ELR (cell line): ENCODE measurements at regions not wholly inside any gene's neighbourhood (a gene's known extent, or its start where the extent isn't known, plus 50 kb on each side); places are given as distances from the start of the nearest gene placed in this dataset.
"Not testable (repeated sequence)": the region's sequence is repeated elsewhere in the genome, so short reads cannot be mapped to it uniquely, and the experiment has no call there.

ENCODE experiments used
- DNase-seq: peaks from one replicate; pipeline ENCODE4 v3.0.0-alpha.2; 2015; ENCODE audit warnings: low read depth

DNA sequence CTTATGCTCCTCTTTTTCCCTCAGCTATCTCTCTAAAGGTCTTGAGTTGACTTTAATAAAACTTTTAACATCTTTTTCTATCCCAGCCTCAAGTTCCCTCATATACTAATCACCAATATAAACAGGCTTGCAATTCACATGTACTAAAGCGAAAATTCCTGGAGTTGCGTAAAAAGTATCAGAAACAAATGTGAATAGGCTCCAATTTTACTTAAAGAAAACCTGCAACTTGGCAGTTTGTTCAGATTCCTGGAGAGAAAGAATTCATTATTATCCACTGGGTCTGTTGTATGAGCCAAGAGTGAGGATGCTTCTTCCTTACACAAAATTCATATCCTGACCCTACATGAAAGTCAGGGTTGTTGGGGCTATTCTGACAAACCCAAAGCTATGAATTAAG is 384.2 kb downstream of the DTWD2 start:
- DNase-seq = no peak

DNA sequence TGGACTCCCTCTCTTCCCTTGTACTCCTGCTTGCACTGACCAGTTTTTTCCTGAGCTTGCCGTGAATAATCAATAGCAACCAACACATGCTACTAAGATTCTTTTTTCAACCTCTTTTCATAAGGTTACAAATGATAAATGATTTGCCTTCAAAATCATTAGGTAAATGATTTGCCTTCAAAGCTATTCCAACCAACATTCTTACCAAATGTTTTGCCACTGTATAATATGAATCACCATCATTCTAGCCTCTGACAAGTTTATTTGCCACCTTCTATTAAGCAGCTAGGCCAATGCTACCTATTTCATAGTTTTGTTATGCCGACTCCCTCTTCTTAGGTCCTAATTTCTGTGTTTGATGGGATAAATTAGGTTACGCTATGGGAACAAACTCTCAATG is 385.1 kb downstream of the DTWD2 start:
- no peak for DNase-seq

DNA sequence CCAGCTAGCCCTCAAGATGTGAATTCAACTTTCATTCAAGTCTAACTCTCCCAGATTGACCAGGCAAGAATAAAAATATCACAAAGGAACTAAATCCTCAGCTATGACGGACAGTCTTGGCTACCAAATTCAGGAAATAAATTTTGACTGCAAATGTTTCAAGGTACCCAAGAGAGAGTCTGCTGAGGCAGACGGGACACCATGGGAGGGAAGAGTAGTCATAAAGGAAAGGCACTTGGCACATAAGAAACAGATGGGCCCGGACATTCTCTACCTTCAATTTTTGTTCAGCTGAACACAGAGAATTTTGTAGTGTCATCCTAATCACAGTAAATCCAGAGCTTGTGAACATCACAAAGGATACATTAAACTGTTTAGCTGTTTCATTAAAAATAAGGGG is 390.0 kb downstream of the DTWD2 start:
- DNase-seq = no peak

DNA sequence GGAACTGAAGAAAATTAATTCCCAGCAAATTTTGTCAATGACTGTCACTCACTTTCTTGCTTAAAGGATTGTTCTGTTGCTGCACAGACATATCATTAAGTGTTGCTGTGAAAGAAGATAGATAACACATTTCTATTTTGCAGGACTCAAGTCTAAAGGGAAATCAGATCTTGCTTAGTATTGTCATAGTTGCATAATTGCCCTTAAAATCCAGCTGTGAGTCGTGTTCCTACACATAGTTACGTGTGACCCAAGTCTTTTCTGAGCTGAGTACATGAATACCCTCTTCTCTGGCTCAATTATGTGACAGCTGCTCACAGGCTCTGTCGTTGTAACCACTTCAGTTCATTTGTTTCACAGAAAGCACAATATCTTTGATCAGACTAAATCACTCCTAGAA is 390.8 kb downstream of the DTWD2 start:
- DNase-seq = no peak

DNA sequence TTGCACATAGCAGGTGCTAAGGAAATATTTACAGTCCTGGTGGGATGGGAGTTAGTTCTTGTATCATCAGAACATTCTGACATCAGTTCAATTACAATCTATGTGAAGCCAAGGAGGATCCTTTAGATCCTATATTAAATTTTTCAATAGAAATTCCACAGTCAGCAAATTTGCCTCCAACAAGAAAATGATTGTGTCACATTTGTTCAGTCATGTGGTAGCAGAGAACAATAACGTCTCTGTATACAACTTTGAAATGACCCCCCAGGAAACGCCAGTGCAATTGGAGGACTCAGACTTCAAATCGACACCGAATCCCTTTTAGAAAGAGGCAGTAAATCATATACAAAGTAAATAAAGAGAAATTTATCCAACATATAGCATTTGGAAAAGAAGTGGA is 392.1 kb downstream of the DTWD2 start:
- no peak for DNase-seq

DNA sequence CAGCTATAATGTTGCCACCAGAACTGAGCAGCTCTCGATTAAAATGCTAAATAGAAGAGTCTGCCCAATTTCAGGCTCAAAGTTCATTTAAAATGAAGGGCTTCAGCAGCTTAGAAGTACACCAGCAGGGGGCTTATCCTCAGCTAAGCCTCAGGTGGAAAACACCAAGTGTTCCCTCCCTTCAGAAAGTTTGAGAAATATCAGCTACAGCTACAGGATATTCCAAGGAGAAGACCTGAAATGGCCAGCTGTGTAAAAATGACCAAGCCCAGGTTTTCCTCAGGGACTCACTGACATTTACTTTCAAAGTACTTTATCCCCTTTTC is 395.4 kb downstream of the DTWD2 start:
- peak; percentile 1 for DNase-seq

DNA sequence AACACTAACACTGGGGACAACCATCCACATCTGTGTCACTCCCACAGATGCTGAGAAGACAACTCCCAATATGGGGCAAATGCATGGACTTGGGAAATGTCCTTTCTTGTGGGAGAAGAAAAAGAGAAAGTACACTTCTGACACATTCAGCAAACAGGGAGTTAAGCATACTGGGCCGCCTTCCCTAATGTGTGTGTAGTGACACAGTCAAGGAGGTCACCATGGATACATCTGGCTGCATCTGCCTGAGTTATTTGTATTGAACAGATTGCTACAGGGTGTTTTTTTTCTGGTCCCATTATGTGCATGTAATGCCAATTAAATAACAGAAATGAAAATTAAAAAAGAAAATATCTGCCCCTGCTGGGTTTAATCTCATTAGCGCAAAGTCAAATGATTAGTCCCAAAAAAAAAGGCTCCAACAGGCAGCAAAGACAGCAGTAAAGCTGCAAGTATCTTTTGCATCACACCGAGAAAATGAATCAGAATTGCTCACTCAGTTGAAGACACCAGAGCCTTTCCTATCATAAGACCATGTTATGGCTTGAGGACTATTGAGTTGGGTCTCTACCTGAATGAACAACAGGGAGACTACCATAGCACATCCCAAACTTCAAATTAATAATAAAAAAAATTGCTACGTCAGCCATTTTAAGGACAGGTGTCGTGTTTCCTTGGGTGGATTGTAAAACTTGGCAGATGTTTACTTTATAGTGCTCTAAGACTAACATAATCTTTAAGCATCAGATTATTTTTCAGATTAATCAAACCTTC is 395.9 kb downstream of the DTWD2 start:
- no peak for DNase-seq

DNA sequence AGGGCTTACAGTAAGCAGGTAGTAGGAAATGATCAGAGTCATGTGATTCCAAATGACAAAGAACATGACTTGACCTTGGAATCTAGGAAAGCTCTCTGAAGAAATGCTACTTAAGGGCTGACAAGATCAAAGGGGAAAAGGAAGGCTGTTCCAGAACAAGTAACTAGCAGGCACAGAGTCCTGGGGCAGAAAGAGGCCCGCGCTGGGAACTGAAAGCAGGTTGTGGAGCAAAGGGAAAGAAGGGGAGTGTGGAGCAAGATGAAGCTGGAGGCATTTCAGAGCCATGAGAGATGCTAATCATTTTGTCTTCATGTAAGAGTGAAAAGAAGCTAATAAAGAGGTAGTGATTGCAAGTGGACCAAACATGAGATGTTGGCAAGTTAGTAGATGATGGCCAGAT is 397.5 kb downstream of the DTWD2 start:
- DNase-seq = no peak

DNA sequence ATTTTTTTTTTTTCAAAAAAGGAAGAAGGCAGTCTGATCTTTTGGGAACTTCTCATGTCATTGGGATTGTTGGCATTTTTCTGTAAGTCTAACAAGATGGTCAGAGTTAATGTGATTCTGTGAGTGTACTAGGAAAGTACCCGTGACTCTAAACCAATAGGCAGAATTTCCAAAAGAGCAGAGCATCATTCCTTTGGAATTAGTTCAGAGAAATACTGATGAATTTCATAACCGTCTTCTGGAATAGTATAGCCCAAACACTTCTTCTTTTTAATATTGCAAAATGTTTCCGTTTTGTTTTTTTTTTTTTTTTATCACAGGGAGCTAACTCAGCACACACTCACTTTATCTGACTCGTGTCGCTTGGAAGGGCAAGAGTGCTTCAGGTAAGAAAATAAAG is 407.4 kb downstream of the DTWD2 start:
- no peak for DNase-seq

DNA sequence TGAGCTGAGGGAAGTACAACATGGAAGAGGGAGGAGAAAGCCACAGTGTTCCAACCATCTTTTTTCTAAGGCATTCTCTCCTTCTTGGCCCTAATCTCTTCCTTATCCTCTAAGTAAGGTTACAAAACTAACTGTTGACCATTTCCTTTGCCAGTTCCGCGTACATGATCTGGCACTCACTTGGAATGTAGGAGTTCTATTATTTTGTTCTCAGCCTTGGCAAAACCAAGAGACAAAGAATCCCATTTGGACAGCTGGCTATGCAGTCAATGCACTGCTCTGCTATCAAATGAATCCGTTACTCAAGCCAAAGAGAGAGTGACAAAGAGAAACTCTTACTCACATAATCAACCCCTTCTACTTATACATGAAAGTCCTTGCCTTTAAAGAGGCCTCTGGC is 410.3 kb downstream of the DTWD2 start:
- no peak for DNase-seq

DNA sequence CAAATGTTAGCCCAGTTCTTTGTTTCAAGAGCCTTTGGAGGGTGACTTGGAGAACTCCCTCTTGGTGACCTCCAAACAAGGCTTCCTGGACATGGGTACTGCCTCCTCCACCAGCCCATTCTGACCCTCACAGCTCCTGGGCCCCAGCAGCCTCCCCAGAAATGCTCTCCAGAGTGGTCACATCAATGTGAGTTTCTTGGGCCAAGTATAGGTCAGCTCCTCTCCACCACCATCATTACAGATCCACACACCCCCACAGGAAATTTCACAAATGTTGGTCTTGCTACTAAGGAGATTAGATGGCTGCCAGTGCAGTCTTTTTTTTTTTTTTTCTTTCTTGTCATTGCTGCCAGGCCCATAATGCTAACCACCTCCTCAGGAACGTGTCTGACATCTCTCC is 410.7 kb downstream of the DTWD2 start:
- DNase-seq = no peak

DNA sequence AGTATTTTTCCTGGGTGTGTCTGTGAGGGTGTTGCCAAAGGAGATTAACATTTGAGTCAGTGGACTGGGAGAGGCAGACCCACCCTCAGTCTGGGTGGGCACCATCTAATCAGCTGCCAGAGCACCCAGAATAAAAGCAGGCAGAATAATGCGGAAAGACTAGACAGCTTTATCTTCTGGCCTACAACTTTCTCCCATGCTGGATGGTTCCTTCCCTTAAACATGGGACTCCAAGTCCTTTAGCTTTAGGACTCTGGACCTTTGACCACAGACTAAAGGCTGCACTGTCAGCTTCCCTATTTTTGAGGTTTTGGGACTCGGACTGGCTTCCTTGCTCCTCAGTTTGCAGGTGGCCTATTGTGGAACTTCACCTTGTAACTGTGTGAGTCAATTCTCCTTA is 418.1 kb downstream of the DTWD2 start:
- not testable (repeated sequence) for DNase-seq

DNA sequence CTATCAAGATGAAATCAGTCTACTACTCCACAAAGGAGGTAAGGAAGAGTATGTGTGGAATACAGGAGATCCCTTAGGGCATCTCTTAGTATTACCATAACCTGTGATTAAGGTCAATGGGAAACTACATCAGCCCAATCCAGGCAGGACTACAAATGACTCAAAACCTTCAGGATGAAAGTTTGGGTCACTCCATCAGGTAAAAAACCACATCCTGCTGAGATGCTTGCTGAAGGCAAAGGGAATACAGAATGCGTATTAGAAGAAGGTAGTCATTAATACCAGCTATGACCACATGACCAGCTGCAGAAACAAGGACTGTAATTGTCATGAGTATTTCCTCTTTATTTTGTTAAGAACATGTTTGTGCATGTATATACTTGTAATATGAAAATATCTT is 418.8 kb downstream of the DTWD2 start:
- DNase-seq = not testable (repeated sequence)

DNA sequence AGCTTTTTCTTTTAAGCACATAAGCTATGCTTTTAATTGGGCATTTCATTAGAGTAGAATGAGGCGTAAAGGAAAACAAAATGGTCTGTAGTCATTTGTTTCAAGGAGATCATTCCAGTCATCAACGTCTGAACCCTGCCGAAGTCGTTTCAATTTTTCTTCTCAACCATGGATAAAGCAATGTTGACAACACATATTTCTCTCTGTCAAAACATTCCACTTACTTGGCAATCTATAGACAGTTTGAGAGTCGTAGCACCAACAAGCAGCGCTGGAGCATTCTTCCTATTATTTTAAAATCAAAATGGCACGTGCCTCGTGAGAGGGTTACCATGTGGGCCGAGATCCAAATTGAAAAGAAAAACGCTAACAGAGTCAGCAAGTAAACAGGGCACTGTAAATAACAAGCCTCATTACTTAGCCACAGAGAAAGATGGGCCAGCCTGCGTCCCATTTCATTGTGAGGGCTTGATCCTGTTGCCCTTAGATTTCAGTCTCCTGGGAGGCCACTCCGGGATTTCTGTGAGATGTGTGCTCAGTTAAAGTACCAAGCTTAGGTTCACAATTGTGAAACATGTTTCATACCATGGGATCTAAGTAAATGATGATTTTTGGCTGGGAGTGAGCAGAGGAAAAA is 422.9 kb downstream of the DTWD2 start:
- no peak for DNase-seq

DNA sequence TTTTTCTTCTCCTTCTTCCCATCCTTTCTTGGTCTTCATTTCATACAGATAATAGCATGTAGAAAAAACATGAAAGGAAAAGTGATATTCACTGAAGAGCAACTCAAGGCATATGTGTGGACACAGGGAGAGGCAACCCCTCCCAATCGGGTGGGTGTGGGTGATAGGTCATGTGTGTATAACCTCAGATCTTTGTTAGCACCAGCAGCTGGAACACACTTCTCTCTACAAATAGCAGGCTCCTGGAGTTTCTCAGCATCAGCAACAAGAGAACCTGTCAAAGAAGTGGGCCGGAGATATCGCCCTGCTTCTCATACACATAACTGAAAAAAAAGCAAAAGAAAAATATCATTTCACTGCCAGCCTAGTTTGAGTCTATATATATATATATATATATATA is 426.4 kb downstream of the DTWD2 start:
- no peak for DNase-seq

DNA sequence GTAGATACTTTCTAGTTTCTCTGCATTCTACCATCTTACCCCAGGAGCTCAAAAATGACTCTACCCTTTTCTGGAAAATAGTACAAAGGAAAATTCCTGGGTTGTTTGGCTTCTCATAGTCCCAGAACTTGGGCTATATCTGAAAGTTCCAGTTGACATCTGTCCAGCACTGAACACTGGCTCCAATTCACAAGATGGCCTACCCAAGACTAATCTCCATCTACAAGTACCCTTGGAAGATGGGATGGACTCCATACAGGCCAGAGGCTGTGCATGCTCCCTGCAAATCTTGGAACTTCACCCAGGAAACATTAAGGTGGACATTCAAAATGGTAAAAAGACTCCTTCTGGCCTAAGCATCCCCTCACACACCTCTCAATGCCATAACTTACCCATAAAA is 427.1 kb downstream of the DTWD2 start:
- DNase-seq = no peak

DNA sequence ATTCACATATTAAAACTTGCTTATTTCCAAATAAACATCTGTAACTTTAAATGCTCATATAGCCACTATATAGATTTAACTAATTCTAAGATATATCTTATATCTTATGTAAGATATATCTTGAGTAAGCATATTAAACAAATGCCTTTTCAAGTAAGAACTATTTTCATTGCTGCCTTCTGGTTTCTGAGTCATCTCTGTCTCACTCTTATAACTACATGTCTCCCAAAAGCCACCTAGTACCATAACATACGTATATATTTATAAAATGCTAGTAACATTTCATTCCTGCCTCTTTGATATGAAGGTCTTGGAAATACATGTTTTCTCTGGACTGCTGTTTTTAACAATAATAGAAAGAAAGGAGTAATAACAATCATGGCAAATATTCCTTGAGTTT is 429.5 kb downstream of the DTWD2 start:
- DNase-seq = no peak

DNA sequence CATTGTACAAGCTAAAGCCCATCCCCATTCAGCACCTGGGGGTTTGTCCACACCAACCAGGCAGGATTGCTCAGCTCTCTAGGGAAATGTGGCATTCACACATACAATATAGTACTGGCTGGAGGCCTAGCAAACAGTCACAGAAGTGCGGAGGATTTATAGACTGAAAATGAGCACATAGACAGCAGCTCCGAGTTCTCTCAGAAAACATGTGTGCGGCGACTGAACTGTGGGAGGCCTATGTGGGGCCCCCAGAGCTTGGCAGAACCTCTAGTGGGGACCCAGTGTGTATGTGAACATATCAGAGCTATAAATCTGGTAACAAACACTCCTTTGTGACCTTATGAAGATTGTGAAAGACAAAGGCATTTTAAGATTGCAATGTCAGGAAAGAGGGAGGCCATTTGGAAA is 431.1 kb downstream of the DTWD2 start:
- no peak for DNase-seq

DNA sequence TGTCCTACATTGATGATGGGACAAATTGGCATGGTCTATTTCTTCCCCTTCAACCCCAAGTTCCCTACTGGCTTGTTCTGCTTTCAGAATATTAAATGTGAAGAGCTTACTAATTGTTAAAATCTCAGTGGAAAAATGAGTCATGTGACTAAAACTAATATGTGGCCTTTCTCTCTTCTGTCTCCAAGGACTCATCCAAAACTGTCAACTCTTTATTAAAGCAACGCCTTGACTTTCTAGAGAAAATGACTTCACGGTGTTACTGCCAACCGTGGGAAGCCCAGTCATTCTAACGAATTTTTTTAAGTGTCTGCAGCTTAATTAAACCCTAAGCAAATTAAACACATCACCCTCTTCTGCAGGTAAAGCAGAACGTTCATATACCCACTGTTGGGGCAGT is 431.6 kb downstream of the DTWD2 start:
- no peak for DNase-seq

DNA sequence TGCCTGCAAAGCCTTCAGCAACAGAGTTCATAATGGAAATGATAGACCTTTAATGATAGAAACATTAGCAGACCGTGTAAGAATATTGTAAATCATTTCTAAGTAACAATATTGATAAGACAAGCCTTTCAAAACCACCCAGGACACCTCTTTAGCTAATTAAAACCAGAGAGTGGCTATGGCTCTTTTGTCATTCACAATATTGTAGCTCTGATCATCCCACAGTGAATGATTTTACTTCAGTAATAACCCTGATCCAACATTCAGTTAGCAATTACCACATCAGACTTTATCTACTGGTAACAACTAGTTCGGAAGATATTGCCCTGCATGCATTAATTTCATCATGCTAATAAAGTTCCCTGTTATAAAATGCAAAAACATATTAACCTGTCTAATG is 432.6 kb downstream of the DTWD2 start:
- DNase-seq = no peak

DNA sequence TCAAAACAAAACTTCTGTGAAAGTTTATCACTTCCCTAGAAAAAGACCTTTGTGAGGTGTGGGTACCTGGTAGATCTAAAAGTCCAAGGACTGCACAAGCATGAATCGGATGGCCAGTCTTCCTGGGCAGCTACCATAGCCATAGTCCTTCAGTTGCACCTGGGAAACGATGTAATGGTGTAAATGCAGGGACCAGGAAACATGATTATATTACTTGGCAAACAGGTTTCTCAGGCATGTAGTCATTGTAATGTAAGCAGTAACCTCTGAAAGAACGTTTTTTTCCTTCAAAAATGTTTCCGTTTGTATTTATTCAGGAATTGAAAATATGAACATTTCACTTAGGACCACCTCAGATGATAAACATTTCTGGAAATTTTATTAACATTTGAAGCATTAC is 433.4 kb downstream of the DTWD2 start:
- no peak for DNase-seq

DNA sequence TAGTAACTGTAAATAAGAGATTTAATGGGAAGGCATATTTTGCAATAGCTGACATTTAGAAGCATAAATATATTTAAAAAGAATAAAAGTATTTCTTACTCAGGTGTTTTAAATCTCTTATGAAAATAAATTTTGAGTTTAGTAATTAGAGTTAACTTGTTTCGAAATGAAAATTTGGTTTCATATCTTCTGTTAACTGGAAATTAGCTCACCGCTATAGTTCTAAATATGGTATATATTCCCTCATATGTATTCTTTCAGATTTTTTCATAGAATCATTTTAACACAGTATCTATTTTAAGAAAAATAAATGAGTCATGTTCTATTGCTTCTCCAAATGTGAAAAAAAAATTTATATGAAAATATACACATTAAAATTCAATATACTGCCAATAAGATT is 434.1 kb downstream of the DTWD2 start:
- no peak for DNase-seq

DNA sequence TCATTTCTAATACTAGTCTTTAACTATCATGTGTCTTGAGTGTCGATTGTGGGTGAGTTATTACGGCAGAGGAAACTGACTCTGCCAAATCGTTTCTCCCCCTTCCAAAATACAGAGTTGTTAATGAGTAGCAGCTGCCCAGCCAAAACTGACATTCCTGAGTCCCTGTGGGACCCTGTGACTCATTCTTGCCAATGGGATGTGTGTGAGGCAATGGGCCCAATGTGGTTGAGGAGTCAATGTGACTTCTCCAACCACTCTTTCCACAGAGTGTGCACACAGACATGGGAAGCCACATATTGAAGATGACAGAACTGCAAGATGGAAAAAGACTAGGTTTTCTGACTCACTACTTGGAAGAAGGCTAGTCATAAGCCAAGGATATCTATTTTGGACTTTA is 434.7 kb downstream of the DTWD2 start:
- DNase-seq = peak; percentile 3

DNA sequence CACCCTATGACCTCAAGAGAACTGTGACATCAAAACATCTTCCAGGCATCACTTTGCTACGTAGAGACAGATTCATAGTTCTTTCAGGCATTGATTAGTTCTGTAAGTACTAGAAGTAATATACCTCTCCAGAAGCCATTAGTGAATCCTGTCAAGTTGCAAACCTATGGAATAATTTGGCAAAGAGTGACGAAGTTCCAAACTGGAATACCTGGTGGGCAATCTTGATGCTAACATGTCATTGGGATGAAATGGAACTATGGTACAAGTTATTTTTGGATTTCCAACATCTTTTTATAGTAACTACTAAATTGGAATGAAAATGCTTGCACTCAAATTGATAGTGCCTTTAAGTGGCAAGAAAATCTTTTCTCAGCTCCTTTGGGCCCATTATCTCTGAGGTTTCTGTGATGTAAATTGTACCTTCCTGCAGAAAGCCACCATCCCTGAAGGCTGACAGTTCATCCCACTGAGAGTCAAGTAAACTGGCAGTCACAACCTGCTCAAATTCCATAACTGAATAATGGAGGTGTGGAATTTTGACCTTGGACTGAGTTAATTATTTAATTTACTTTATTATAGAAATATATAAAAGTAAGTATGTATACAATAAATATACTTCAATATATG is 435.5 kb downstream of the DTWD2 start:
- DNase-seq = no peak
